Endothelial cell of umbilical vein (primary cell): ENCODE measurements at regions not wholly inside any gene's neighbourhood (a gene's known extent, or its start where the extent isn't known, plus 50 kb on each side); places are given as distances from the start of the nearest gene placed in this dataset.
"Not testable (repeated sequence)": the region's sequence is repeated elsewhere in the genome, so short reads cannot be mapped to it uniquely, and the experiment has no call there.

Experiments
- BruUV-seq: library from RNA; stranded (reverse); fragments of 400-500 nt; replicated peaks from 2 replicates; lab custom pipeline; 2021; lab: Mats Ljungman, UMichigan
- CTCF ChIA-PET: fragments of 300-600, 350-600 bp; sonication (Branson Sonifier 250); formaldehyde crosslinking; loops from one replicate; lab custom pipeline; 2021; ENCODE audit warnings: antibody characterized with exemption, inconsistent platforms; lab: Charles Lee
- POLR2A ChIA-PET: fragments of 300-600, 350-600 bp; sonication (Branson Sonifier 250); formaldehyde crosslinking; loops from one replicate; lab custom pipeline; 2021; ENCODE audit warnings: antibody characterized with exemption, inconsistent platforms; lab: Charles Lee
- DNase-seq: peaks from one replicate; pipeline ENCODE4 v3.0.0-alpha.2; 2011; ENCODE audit warnings: low read depth, low spot score
- FAIRE-seq: peaks from 2 replicates; lab custom pipeline; 2011; peaks lifted over from hg19 to GRCh38; lab: Jason Lieb, UNC
- H2AFZ ChIP-seq: 2 replicates; pipeline ENCODE4 v1.6.0; 2012; ENCODE audit warnings: low read depth, low read length, control low read depth, inconsistent platforms
- H3K27ac ChIP-seq: 2 replicates; pipeline ENCODE4 v1.5.1; 2011; ENCODE audit warnings: low read depth, mild to moderate bottlenecking, control low read depth, low read length, moderate library complexity; ENCODE audit not compliant: insufficient read depth
- H3K27me3 ChIP-seq, 2 experiments: 2 replicates each; pipeline versions ENCODE4 v1.6.0 to v1.6.1; 2011; ENCODE audit warnings: low read length in 2 of 2, mixed read lengths in 1 of 2; ENCODE audit not compliant: control insufficient read depth in 2 of 2, insufficient read depth in 2 of 2
- H3K36me3 ChIP-seq, 2 experiments: 2 replicates in 1 of 2; 3 replicates in 1 of 2; pipeline ENCODE4 v1.5.1; 2011; ENCODE audit warnings: low read length in 2 of 2, mild to moderate bottlenecking in 1 of 2, moderate library complexity in 1 of 2; ENCODE audit not compliant: control insufficient read depth in 2 of 2, insufficient read depth in 2 of 2; ENCODE audit errors: extremely low read depth in 1 of 2
- H3K4me1 ChIP-seq: 3 replicates; pipeline ENCODE4 v1.5.1; 2011; ENCODE audit warnings: mild to moderate bottlenecking, low read length; ENCODE audit not compliant: control insufficient read depth, insufficient read depth; ENCODE audit errors: extremely low read depth
- H3K4me2 ChIP-seq: 2 replicates; pipeline ENCODE4 v1.6.1; 2011; ENCODE audit warnings: low read length, control low read depth, mixed read lengths; ENCODE audit not compliant: insufficient read depth
- H3K4me3 ChIP-seq, 3 experiments: fragments of 200-600 bp in 1 of 3; sonication (generic), shearing (Covaris generic) in 1 of 3; replicated peaks in 1 of 3; 2 replicates each; pipeline ENCODE4 v1.5.1; 2011 to 2016; ENCODE audit warnings: control low read depth in 3 of 3, low read length in 3 of 3, mild to moderate bottlenecking in 2 of 3, inconsistent platforms in 1 of 3, low read depth in 1 of 3, moderate library complexity in 1 of 3; ENCODE audit not compliant: insufficient read depth in 1 of 3
- H3K79me2 ChIP-seq: 2 replicates; pipeline ENCODE4 v1.6.0; 2012; ENCODE audit warnings: low read length, inconsistent platforms; ENCODE audit not compliant: control insufficient read depth, insufficient read depth
- H3K9ac ChIP-seq: replicated peaks from 2 replicates; pipeline ENCODE3; 2011; ENCODE audit warnings: low read length, control low read depth; ENCODE audit not compliant: insufficient read depth; ENCODE audit errors: extremely low read depth
- H3K9me1 ChIP-seq: replicated peaks from 3 replicates; pipeline ENCODE4 v1.6.0; 2011; ENCODE audit warnings: mild to moderate bottlenecking, low read length; ENCODE audit not compliant: control insufficient read depth, insufficient read depth; ENCODE audit errors: extremely low read depth
- H3K9me3 ChIP-seq: replicated peaks from 2 replicates; pipeline ENCODE4 v1.5.1; 2012; ENCODE audit warnings: low read length, inconsistent platforms; ENCODE audit not compliant: control insufficient read depth, insufficient read depth
- H4K20me1 ChIP-seq: replicated peaks from 2 replicates; pipeline ENCODE3; 2011; ENCODE audit warnings: mild to moderate bottlenecking, low read length; ENCODE audit not compliant: control insufficient read depth, insufficient read depth; ENCODE audit errors: extremely low read depth
- CTCF ChIP-seq, 2 donors: IDR thresholded peaks; 1 replicate in 1 of 2; 2 replicates in 1 of 2; pipeline ENCODE4 v1.5.1; 2011; ENCODE audit warnings: low read length in 2 of 2, mild to moderate bottlenecking in 2 of 2, moderate library complexity in 2 of 2, control low read depth in 1 of 2, inconsistent platforms in 1 of 2, low read depth in 1 of 2; ENCODE audit not compliant: insufficient read depth in 1 of 2; ENCODE audit errors: extremely low read depth in 1 of 2
- EZH2 ChIP-seq: IDR thresholded peaks from 2 replicates; pipeline ENCODE4 v1.6.1; 2012; ENCODE audit warnings: borderline replicate concordance, low read depth, mild to moderate bottlenecking, moderate library complexity, low read length, inconsistent platforms; ENCODE audit not compliant: severe bottlenecking
- FOS ChIP-seq: IDR thresholded peaks from 2 replicates; pipeline ENCODE4 v1.6.1; 2011; ENCODE audit warnings: mild to moderate bottlenecking, low read length, moderate library complexity, borderline replicate concordance; ENCODE audit not compliant: insufficient read depth
- GATA2 ChIP-seq: IDR thresholded peaks from 2 replicates; pipeline ENCODE4 v1.7.0; 2011; ENCODE audit warnings: low read depth, mild to moderate bottlenecking, moderate library complexity, mixed read lengths, low read length; ENCODE audit not compliant: insufficient read length, insufficient read depth
- JUN ChIP-seq: IDR thresholded peaks from 2 replicates; pipeline ENCODE4 v1.6.1; 2011; ENCODE audit warnings: borderline replicate concordance, low read depth; ENCODE audit not compliant: insufficient read length, insufficient read depth
- MAX ChIP-seq: IDR thresholded peaks from 2 replicates; pipeline ENCODE4 v1.6.1; 2011; ENCODE audit not compliant: insufficient read depth, insufficient read length
- MYC ChIP-seq: IDR thresholded peaks from one replicate; pipeline ENCODE4 v1.6.1; 2011; ENCODE audit warnings: mild to moderate bottlenecking, low read depth, low read length
- POLR2A ChIP-seq: IDR thresholded peaks from 2 replicates; pipeline ENCODE4 v1.6.1; 2012; ENCODE audit warnings: low read depth, mild to moderate bottlenecking, control low read depth, low read length
- POLR2AphosphoS5 ChIP-seq: IDR thresholded peaks from 2 replicates; pipeline ENCODE4 v1.6.1; 2012; ENCODE audit warnings: low read depth, mild to moderate bottlenecking, control low read depth, low read length, moderate library complexity; ENCODE audit not compliant: insufficient read depth
- dilution Hi-C: fragments of 300-500 bp; cut with MboI; formaldehyde crosslinking; loops from one replicate; pipeline ENCODE4 v1.15.0; 2019; ENCODE audit warnings: low sequenced_read_pairs; ENCODE audit not compliant: extremely low pct_ligation_motif_present
- intact Hi-C: fragments of 100-400 bp; cut with micrococcal nuclease; formaldehyde crosslinking; loops from one replicate; pipeline ENCODE4 v1.10.0; 2022

GRCh38 chr2:242048479-242048878, 178.9 kb downstream of the RTP5 start:
- H3K4me2 ChIP-seq, result no peak overlapping the region
- no peaks in the 10 kb centered on the region for H3K9me1 ChIP-seq
- H4K20me1 ChIP-seq, result no peaks in the 10 kb centered on the region
- DNase-seq, result no peak
- no peak overlapping the region for H3K27ac ChIP-seq
- ChIA-PET POLR2A (no interaction called here), CTCF (no interaction called here)
- no TSS peak for BruUV-seq
- no peaks in the 10 kb centered on the region for H3K9me3 ChIP-seq
- intact Hi-C loops (no loop called here), dilution Hi-C loops (no loop called here)
- H3K9ac ChIP-seq, result no peak overlapping the region
- FAIRE-seq, result no peak
- H3K4me3 ChIP-seq, result no peak overlapping the region
- no peak for TF ChIP-seq POLR2A
- TF ChIP-seq MYC, result no peak
- no peak for TF ChIP-seq CTCF (IDR thresholded peaks at IDR 0.05; ENCODE audit: extremely low read depth in 1 of 2, insufficient read depth in 1 of 2, low read depth in 1 of 2, low read length in 2 of 2)
- no peak for TF ChIP-seq POLR2AphosphoS5
- no peak for TF ChIP-seq EZH2
- no peak for TF ChIP-seq FOS
- no peak for TF ChIP-seq GATA2
- TF ChIP-seq MAX, result no peak
- no peak for TF ChIP-seq JUN
- peaks cover 0 to 22% of the 10 kb centered on the region in 2 experiments for H3K27me3 ChIP-seq
- H3K79me2 ChIP-seq, result no peaks in the 10 kb centered on the region
- H2AFZ ChIP-seq, result no peak overlapping the region
- H3K4me1 ChIP-seq, result no peaks in the 10 kb centered on the region
- no peaks in the 10 kb centered on the region for H3K36me3 ChIP-seq

- intact Hi-C loops, BruUV-seq, H3K9me3 ChIP-seq, FAIRE-seq, H3K36me3 ChIP-seq, H3K9me1 ChIP-seq, H3K79me2 ChIP-seq, H2AFZ ChIP-seq, POLR2A ChIA-PET, H3K4me1 ChIP-seq, H4K20me1 ChIP-seq, CTCF ChIA-PET, DNase-seq, dilution Hi-C loops, H3K4me2 ChIP-seq, H3K9ac ChIP-seq, H3K27ac ChIP-seq, H3K4me3 ChIP-seq: not testable (repeated sequence)
- H3K27me3 ChIP-seq, result peaks cover 0 to 22% of the 10 kb centered on the region in 2 experiments
Measured at GRCh38 chr2:242049492-242049891, 180.0 kb downstream of the RTP5 start.
